GM12873 (cell line): ENCODE measurements at regions not wholly inside any gene's neighbourhood (a gene's known extent, or its start where the extent isn't known, plus 50 kb on each side); places are given as distances from the start of the nearest gene placed in this dataset.

ENCODE experiments used
- CTCF ChIP-seq: IDR thresholded peaks from 2 replicates; pipeline ENCODE4 v1.5.1; 2012; ENCODE audit warnings: low read depth, mild to moderate bottlenecking, moderate library complexity, low read length, control low read depth; ENCODE audit not compliant: insufficient read depth; ENCODE audit errors: missing control alignments

DNA sequence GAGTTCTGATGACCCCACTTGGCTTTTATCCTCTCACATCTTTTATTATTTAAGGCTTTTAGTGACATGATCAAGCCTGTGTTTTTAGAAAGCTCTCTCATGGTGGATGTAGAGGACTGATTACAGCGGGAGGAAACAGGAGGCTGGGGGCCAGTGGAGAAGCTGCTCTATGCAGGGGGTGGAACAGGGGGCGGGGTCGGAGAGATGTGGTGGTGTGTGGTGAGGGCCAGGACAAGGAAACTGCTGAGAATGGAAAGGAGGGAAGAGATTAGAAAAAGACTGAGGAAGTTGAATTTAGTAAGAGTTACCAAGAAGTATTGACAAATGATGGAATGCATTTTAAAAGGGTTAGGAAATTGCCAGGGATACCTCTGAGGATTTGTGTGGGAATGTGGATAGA, 292.2 kb downstream of the ZIC3 start:
- no peak for TF ChIP-seq CTCF

GRCh38 chrX:137878401-137878800, 312.5 kb downstream of the ZIC3 start:
- no peak for TF ChIP-seq CTCF

- TF ChIP-seq CTCF: no peak
These were observed 317.0 kb downstream of the ZIC3 start for GRCh38 chrX:137882960-137883359.

- TF ChIP-seq CTCF: no peak
These were observed 325.5 kb downstream of the ZIC3 start for GRCh38 chrX:137891431-137891830.

GRCh38 chrX:137896123-137896522, 330.2 kb downstream of the ZIC3 start:
- peak; percentile 24 for TF ChIP-seq CTCF

DNA sequence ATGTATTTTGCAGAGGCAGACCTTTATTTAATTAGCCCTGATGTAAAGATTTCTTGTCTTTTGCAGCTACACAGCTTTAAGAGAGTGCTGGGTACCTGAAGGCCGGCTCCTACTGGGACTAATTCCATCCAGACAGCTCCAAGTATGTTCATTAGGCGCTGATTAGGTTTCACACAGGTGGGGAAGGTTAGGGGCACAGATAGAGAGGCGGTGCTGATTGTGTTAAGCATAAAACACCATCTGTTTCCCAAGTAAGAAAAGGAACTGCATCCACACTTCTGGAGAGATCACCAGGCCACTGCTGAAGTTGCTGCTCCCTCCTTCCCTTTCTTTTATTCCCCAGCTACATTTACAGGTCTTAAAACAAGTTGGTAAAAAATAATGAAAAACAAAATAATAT, 349.5 kb downstream of the ZIC3 start:
- TF ChIP-seq CTCF: no peak

DNA sequence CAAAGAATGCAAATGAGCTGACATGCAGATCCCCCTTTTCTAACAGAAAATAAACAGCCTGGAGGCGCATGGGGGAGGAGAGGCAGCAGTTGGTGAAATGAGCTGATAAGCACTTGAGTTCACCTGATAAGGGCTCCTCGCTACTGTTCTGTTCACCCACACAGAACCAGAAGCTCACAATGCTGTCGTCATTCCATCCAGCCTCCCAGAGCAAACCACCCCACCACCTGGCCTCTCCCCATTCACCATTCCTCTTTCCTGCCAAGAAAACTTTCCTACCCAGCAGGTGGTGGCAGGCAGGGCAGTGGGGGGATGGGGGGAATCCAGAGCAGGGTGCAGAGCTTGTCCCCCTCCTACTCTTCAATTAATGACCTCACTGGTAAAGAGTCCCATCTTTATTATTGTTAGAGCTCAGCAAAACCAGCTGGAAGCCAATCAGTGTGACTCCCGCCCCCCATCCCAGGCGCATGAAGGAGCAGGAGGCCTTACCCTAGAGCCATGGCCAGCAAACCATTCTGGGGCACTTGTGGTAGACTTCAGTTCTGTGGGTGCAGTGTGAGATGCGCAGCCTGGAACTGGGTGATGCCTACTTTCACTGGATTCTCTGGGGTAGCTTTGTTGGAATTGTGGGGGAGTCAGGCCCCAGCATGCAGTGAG, 350.3 kb downstream of the ZIC3 start:
- TF ChIP-seq CTCF: no peak
